ENCODE measurements at regions not wholly inside any gene's neighbourhood (a gene's known extent, or its start where the extent isn't known, plus 50 kb on each side); places are given as distances from the start of the nearest gene placed in this dataset.
A peak's percentile ranks its signal among the peaks of the same experiment; 100 is the strongest.
"Not testable (repeated sequence)": the region's sequence is repeated elsewhere in the genome, so short reads cannot be mapped to it uniquely, and the experiment has no call there.

DNA sequence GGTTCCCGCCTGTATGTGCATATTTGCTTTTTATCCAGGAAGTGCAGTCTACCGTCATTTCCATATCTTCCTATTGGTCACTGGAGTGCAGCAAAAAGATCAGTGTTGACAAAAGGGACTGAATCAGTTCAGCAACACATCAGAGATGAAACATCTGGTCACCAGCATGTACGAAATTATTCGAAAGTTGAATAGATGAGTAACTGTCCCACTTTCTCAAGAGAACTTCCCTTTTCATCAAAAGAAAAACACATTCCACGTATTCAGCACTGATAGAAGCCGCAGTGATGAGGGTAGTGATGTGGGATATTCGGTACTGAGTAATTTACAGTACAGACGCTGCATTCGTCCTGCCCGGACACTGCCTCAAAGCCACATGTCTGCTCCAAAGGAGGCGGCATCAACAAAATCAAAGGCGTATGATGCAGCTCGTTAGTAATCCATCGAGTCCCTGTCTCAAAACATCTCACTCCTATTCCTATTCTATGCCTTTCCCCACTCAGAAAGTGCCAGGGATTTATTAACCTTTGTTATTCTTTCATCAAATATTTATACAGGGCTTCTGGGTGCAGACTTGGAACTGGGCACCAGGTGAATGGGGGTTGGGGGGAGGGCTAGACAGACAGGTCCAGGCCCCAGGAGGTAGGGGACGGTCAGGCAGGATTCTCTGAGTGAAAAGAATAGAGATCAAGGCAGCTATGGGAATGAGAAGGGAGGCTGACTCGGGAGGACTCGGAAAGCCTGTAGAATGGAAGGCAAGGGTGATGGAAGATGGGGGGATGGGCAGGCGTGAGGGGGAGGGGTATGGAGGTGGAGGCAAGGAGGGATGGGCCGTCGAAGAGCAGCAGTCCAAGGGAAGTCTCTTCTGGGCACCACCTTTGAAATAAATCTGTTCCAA is 79.5 kb upstream of the SLC45A1 start:
- Histone ChIP-seq H3K27ac (ENCODE audit: poor library complexity, severe bottlenecking) (peak overlapping the region; percentile 57), H3K4me3 (ENCODE audit: severe bottlenecking) (no peak overlapping the region)

GRCh38 chr1:8232036-8232757 is 85.7 kb upstream of the SLC45A1 start:
- H3K27ac ChIP-seq (ENCODE audit: poor library complexity, severe bottlenecking): no peak overlapping the region

More for the DNA sequence above, 79.5 kb upstream of the SLC45A1 start:
- Histone ChIP-seq H3K27me3 (ENCODE audit: insufficient read depth, poor library complexity, severe bottlenecking) (no peaks in the 10 kb centered on the region), H3K36me3 (ENCODE audit: low read depth) (no peaks in the 10 kb centered on the region), H3K9me3 (ENCODE audit: severe bottlenecking) (no peaks in the 10 kb centered on the region), H3K4me1 (ENCODE audit: insufficient read depth, poor library complexity, severe bottlenecking) (peaks cover 15% of the 10 kb centered on the region)
- TF ChIP-seq, protein P1, sequence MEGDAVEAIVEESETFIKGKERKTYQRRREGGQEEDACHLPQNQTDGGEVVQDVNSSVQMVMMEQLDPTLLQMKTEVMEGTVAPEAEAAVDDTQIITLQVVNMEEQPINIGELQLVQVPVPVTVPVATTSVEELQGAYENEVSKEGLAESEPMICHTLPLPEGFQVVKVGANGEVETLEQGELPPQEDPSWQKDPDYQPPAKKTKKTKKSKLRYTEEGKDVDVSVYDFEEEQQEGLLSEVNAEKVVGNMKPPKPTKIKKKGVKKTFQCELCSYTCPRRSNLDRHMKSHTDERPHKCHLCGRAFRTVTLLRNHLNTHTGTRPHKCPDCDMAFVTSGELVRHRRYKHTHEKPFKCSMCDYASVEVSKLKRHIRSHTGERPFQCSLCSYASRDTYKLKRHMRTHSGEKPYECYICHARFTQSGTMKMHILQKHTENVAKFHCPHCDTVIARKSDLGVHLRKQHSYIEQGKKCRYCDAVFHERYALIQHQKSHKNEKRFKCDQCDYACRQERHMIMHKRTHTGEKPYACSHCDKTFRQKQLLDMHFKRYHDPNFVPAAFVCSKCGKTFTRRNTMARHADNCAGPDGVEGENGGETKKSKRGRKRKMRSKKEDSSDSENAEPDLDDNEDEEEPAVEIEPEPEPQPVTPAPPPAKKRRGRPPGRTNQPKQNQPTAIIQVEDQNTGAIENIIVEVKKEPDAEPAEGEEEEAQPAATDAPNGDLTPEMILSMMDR (IDR thresholded peaks at IDR 0.05; ENCODE audit: poor library complexity, severe bottlenecking): no peak
- no peak for ATAC-seq (ENCODE audit: low read depth)
- DNase-seq (ENCODE audit: low spot score): no peak

DNA sequence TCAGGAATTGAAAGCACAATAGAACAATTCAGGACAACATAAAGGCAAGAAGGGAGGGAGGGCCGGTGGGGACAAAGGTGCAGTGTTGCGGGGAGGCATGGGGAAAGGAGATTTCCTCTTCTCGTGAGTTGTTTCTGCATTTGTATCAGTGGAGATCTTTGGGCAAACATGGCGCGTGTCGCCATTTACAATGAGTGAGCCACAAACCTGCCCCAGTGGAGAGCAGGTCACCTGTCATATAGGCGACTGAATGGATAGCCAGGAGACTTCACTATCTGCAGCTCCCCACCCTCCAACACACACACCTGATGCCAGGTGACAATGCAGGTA is 87.7 kb upstream of the SLC45A1 start:
- TF ChIP-seq, protein P1 (IDR thresholded peaks at IDR 0.05; ENCODE audit: poor library complexity, severe bottlenecking): no peak
- H3K4me3 ChIP-seq (ENCODE audit: severe bottlenecking): no peak overlapping the region
- no peaks in the 10 kb centered on the region for H3K36me3 ChIP-seq (ENCODE audit: low read depth)
- H3K9me3 ChIP-seq (ENCODE audit: severe bottlenecking): no peaks in the 10 kb centered on the region
- DNase-seq (ENCODE audit: low spot score) (no peak), ATAC-seq (ENCODE audit: low read depth) (no peak)
- H3K4me1 ChIP-seq (ENCODE audit: insufficient read depth, poor library complexity, severe bottlenecking): peaks cover 3% of the 10 kb centered on the region
- H3K27ac ChIP-seq (ENCODE audit: poor library complexity, severe bottlenecking): no peak overlapping the region
- no peaks in the 10 kb centered on the region for H3K27me3 ChIP-seq (ENCODE audit: insufficient read depth, poor library complexity, severe bottlenecking)

More at GRCh38 chr1:8232036-8232757, 85.7 kb upstream of the SLC45A1 start:
- DNase-seq (ENCODE audit: low spot score) (no peak), ATAC-seq (ENCODE audit: low read depth) (peak; percentile 38; the same call in 1 of the 3 replicates)
- H3K9me3 ChIP-seq (ENCODE audit: severe bottlenecking): no peaks in the 10 kb centered on the region
- H3K4me3 ChIP-seq (ENCODE audit: severe bottlenecking): no peak overlapping the region
- no peaks in the 10 kb centered on the region for H3K4me1 ChIP-seq (ENCODE audit: insufficient read depth, poor library complexity, severe bottlenecking)
- H3K36me3 ChIP-seq (ENCODE audit: low read depth): no peaks in the 10 kb centered on the region
- TF ChIP-seq, protein P1 (IDR thresholded peaks at IDR 0.05; ENCODE audit: poor library complexity, severe bottlenecking): no peak
- no peaks in the 10 kb centered on the region for H3K27me3 ChIP-seq (ENCODE audit: insufficient read depth, poor library complexity, severe bottlenecking)

- H3K27ac ChIP-seq (ENCODE audit: poor library complexity, severe bottlenecking): no peak overlapping the region
Measured at GRCh38 chr1:8228253-8228652, 89.7 kb upstream of the SLC45A1 start.

GRCh38 chr1:8227674-8228073 is 90.2 kb upstream of the SLC45A1 start:
- H3K9me3 ChIP-seq (ENCODE audit: severe bottlenecking); H3K27ac ChIP-seq (ENCODE audit: poor library complexity, severe bottlenecking); H3K27me3 ChIP-seq (ENCODE audit: insufficient read depth, poor library complexity, severe bottlenecking); H3K4me3 ChIP-seq (ENCODE audit: severe bottlenecking); DNase-seq (ENCODE audit: low spot score); H3K36me3 ChIP-seq (ENCODE audit: low read depth); ATAC-seq (ENCODE audit: low read depth): not testable (repeated sequence)
- peaks cover 21% of the 10 kb centered on the region for H3K4me1 ChIP-seq (ENCODE audit: insufficient read depth, poor library complexity, severe bottlenecking)

More at GRCh38 chr1:8228253-8228652, 89.7 kb upstream of the SLC45A1 start:
- Histone ChIP-seq H3K4me3 (ENCODE audit: severe bottlenecking) (no peak overlapping the region), H3K4me1 (ENCODE audit: insufficient read depth, poor library complexity, severe bottlenecking) (peaks cover 21% of the 10 kb centered on the region), H3K9me3 (ENCODE audit: severe bottlenecking) (no peaks in the 10 kb centered on the region), H3K36me3 (ENCODE audit: low read depth) (no peaks in the 10 kb centered on the region), H3K27me3 (ENCODE audit: insufficient read depth, poor library complexity, severe bottlenecking) (no peaks in the 10 kb centered on the region)
- TF ChIP-seq, protein P1 (IDR thresholded peaks at IDR 0.05; ENCODE audit: poor library complexity, severe bottlenecking): no peak
- ATAC-seq (ENCODE audit: low read depth) (no peak), DNase-seq (ENCODE audit: low spot score) (no peak)

Measured in RWPE2 (cell line).